Astrocyte (in vitro differentiated cells and primary cell): ENCODE measurements at regions not wholly inside any gene's neighbourhood (a gene's known extent, or its start where the extent isn't known, plus 50 kb on each side); places are given as distances from the start of the nearest gene placed in this dataset.

Experiments used
- DNase-seq: peaks from one replicate; pipeline ENCODE4 v3.0.0-alpha.2; 2010; ENCODE audit warnings: low read depth
- FAIRE-seq: peaks from 2 replicates; lab custom pipeline; 2011; peaks lifted over from hg19 to GRCh38; lab: Jason Lieb, UNC
- H2AFZ ChIP-seq: 2 replicates; pipeline ENCODE4 v1.6.0; 2012; ENCODE audit warnings: low read depth, low read length, inconsistent platforms
- H3K27ac ChIP-seq: 2 replicates; pipeline ENCODE4 v1.5.1; 2011; ENCODE audit warnings: low read depth, low read length, inconsistent platforms
- H3K27me3 ChIP-seq: 2 replicates; pipeline ENCODE4 v1.6.0; 2011; ENCODE audit warnings: low read length, inconsistent platforms; ENCODE audit not compliant: insufficient read depth
- H3K36me3 ChIP-seq: 2 replicates; pipeline ENCODE4 v1.5.1; 2011; ENCODE audit warnings: low read length, inconsistent platforms; ENCODE audit not compliant: insufficient read depth
- H3K4me1 ChIP-seq: 2 replicates; pipeline ENCODE4 v1.5.1; 2011; ENCODE audit warnings: low read length, inconsistent platforms; ENCODE audit not compliant: insufficient read depth
- H3K4me2 ChIP-seq: 2 replicates; pipeline ENCODE4 v1.6.0; 2012; ENCODE audit warnings: low read length, inconsistent platforms
- H3K4me3 ChIP-seq: 2 replicates; pipeline ENCODE4 v1.5.1; 2011; ENCODE audit warnings: low read depth, mild to moderate bottlenecking, low read length, inconsistent platforms; ENCODE audit not compliant: insufficient read depth
- H3K79me2 ChIP-seq: 2 replicates; pipeline ENCODE4 v1.6.0; 2012; ENCODE audit warnings: mild to moderate bottlenecking, low read length, inconsistent platforms; ENCODE audit not compliant: insufficient read depth
- H3K9ac ChIP-seq: 2 replicates; pipeline ENCODE4 v1.6.0; 2012; ENCODE audit warnings: mild to moderate bottlenecking, low read length, inconsistent platforms
- H3K9me3 ChIP-seq: 2 replicates; pipeline ENCODE4 v1.5.1; 2012; ENCODE audit warnings: low read depth, mild to moderate bottlenecking, low read length, inconsistent platforms; ENCODE audit not compliant: insufficient read depth
- H4K20me1 ChIP-seq: 2 replicates; pipeline ENCODE4 v1.6.0; 2012; ENCODE audit warnings: low read length, inconsistent platforms; ENCODE audit not compliant: insufficient read depth
- H3K27ac Mint-ChIP-seq: one replicate; pipeline ENCODE4 v1.8.0; 2021; ENCODE audit warnings: mild to moderate bottlenecking, mixed read lengths; ENCODE audit not compliant: unreplicated experiment
- H3K27me3 Mint-ChIP-seq: one replicate; pipeline ENCODE4 v1.8.0; 2021; ENCODE audit warnings: low read depth, mixed read lengths; ENCODE audit not compliant: unreplicated experiment
- H3K36me3 Mint-ChIP-seq: one replicate; pipeline ENCODE4 v1.8.0; 2021; ENCODE audit warnings: low read depth, mixed read lengths; ENCODE audit not compliant: unreplicated experiment
- H3K4me1 Mint-ChIP-seq: one replicate; pipeline ENCODE4 v1.8.0; 2021; ENCODE audit warnings: low read depth, mixed read lengths; ENCODE audit not compliant: unreplicated experiment
- H3K4me3 Mint-ChIP-seq: one replicate; pipeline ENCODE4 v1.8.0; 2021; ENCODE audit warnings: mild to moderate bottlenecking, moderate library complexity, mixed read lengths; ENCODE audit not compliant: unreplicated experiment
- H3K9me3 Mint-ChIP-seq: one replicate; pipeline ENCODE4 v1.8.0; 2021; ENCODE audit warnings: mild to moderate bottlenecking, mixed read lengths; ENCODE audit not compliant: unreplicated experiment
- EZH2 ChIP-seq: IDR thresholded peaks from 2 replicates; pipeline ENCODE4 v1.6.1; 2012; ENCODE audit warnings: mild to moderate bottlenecking, low read length, inconsistent platforms; ENCODE audit not compliant: insufficient read depth
- TF ChIP-seq, protein P1 (sequence below): IDR thresholded peaks from 2 replicates; pipeline ENCODE4 v1.5.1; 2011; ENCODE audit warnings: low read depth, mild to moderate bottlenecking, inconsistent platforms, low read length, moderate library complexity; ENCODE audit not compliant: insufficient read depth

DNA sequence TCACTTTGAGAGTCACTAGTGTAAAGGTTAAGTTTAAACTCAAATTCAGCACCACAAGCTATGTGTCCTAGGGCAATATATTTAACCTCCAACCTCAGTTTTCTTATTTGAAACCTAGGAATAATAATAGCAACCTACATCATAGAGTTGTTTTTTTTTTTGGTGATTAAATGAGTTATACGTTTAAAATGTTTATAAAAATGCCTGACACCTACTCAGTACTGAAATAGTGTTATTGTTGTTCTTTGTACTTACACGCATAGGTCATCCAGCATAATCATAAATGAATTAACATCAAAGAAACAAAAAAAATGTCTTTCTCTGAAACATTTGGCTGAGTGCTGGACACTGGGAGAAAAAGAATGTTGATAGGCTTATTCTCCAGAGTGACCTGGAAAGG, 266.8 kb upstream of the PRMT6 start:
- no peaks in the 10 kb centered on the region for H3K4me1 Mint-ChIP-seq
- FAIRE-seq: no peak
- H3K27me3 Mint-ChIP-seq: peaks cover 3% of the 10 kb centered on the region
- Histone ChIP-seq H3K36me3 (no peaks in the 10 kb centered on the region), H3K4me2 (no peak overlapping the region), H3K27ac (no peak overlapping the region), H3K79me2 (no peaks in the 10 kb centered on the region), H3K9me3 (no peaks in the 10 kb centered on the region), H3K9ac (no peak overlapping the region), H2AFZ (no peak overlapping the region), H4K20me1 (no peaks in the 10 kb centered on the region), H3K27me3 (no peaks in the 10 kb centered on the region), H3K4me3 (no peak overlapping the region), H3K4me1 (no peaks in the 10 kb centered on the region)
- TF ChIP-seq EZH2: no peak
- TF ChIP-seq, protein P1, sequence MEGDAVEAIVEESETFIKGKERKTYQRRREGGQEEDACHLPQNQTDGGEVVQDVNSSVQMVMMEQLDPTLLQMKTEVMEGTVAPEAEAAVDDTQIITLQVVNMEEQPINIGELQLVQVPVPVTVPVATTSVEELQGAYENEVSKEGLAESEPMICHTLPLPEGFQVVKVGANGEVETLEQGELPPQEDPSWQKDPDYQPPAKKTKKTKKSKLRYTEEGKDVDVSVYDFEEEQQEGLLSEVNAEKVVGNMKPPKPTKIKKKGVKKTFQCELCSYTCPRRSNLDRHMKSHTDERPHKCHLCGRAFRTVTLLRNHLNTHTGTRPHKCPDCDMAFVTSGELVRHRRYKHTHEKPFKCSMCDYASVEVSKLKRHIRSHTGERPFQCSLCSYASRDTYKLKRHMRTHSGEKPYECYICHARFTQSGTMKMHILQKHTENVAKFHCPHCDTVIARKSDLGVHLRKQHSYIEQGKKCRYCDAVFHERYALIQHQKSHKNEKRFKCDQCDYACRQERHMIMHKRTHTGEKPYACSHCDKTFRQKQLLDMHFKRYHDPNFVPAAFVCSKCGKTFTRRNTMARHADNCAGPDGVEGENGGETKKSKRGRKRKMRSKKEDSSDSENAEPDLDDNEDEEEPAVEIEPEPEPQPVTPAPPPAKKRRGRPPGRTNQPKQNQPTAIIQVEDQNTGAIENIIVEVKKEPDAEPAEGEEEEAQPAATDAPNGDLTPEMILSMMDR: no peak
- no peak overlapping the region for H3K27ac Mint-ChIP-seq
- no peaks in the 10 kb centered on the region for H3K9me3 Mint-ChIP-seq
- no peak for DNase-seq
- no peak overlapping the region for H3K4me3 Mint-ChIP-seq
- no peaks in the 10 kb centered on the region for H3K36me3 Mint-ChIP-seq

DNA sequence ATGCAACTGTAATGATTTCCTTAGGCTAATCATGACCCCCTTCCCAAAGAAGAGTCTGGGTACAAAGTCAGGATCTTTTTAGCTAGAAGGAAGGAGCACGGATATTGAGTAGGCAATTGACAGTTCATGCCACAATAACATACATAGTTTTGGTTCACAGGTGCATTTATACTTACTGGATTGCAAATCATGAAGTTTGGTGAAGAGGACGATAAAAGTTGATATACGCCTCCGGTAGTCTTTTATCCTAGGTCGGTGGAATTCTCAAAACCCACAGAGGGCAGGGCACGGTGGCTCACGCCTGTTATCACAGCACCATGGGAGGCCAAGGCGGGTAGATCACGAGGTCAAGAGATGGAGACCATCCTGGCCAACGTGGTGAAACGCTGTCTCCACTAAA, 265.4 kb upstream of the PRMT6 start:
- DNase-seq (no peak), FAIRE-seq (no peak)
- Histone ChIP-seq H3K4me1 (no peaks in the 10 kb centered on the region), H3K4me3 (no peak overlapping the region), H3K27me3 (no peaks in the 10 kb centered on the region), H3K36me3 (no peaks in the 10 kb centered on the region), H3K9ac (no peak overlapping the region), H2AFZ (no peak overlapping the region), H3K9me3 (no peaks in the 10 kb centered on the region), H3K27ac (no peak overlapping the region), H3K4me2 (no peak overlapping the region), H4K20me1 (no peaks in the 10 kb centered on the region), H3K79me2 (no peaks in the 10 kb centered on the region)
- Mint-ChIP-seq H3K27ac (no peak overlapping the region), H3K9me3 (no peaks in the 10 kb centered on the region), H3K4me3 (no peak overlapping the region), H3K36me3 (no peaks in the 10 kb centered on the region), H3K27me3 (peaks cover 3% of the 10 kb centered on the region), H3K4me1 (no peaks in the 10 kb centered on the region)
- no peak for TF ChIP-seq EZH2
- TF ChIP-seq, protein P1: no peak

DNA sequence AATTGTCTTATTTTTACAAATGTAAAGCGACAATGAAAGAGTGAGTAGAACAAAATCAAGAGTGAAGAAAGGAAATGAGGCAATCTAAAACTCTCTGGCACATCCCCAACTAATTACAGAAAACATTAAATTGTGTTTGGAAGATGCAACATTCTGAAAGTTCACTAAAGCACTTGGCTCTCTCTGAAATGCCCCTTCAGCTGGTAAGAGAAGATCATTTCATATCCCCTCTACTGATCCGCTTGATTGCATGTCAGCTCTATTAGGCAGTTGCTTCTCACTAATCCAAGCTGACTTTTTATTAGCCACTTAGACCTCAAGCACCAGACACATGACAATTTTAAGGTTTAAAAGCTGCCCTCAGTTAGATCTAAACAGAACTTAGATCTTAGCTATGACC, 262.8 kb upstream of the PRMT6 start:
- no peak overlapping the region for H3K9ac ChIP-seq
- H2AFZ ChIP-seq: no peak overlapping the region
- H3K27ac ChIP-seq: no peak overlapping the region
- H3K36me3 Mint-ChIP-seq: no peaks in the 10 kb centered on the region
- H3K9me3 Mint-ChIP-seq: no peaks in the 10 kb centered on the region
- no peaks in the 10 kb centered on the region for H3K4me1 ChIP-seq
- no peaks in the 10 kb centered on the region for H4K20me1 ChIP-seq
- DNase-seq: no peak
- H3K27me3 ChIP-seq: no peaks in the 10 kb centered on the region
- no peak overlapping the region for H3K4me3 Mint-ChIP-seq
- no peak overlapping the region for H3K4me3 ChIP-seq
- H3K27ac Mint-ChIP-seq: no peak overlapping the region
- no peaks in the 10 kb centered on the region for H3K36me3 ChIP-seq
- TF ChIP-seq EZH2: no peak
- TF ChIP-seq, protein P1: no peak
- H3K4me2 ChIP-seq: no peak overlapping the region
- no peaks in the 10 kb centered on the region for H3K79me2 ChIP-seq
- H3K27me3 Mint-ChIP-seq: no peaks in the 10 kb centered on the region
- FAIRE-seq: no peak
- H3K4me1 Mint-ChIP-seq: no peaks in the 10 kb centered on the region
- no peaks in the 10 kb centered on the region for H3K9me3 ChIP-seq
